SK-N-SH (cell line): ENCODE measurements at regions not wholly inside any gene's neighbourhood (a gene's known extent, or its start where the extent isn't known, plus 50 kb on each side); places are given as distances from the start of the nearest gene placed in this dataset.

Source experiments
- CTCF ChIA-PET: fragments of 300-600, 350-600 bp; formaldehyde crosslinking; extraction: SDS; loops from one replicate; lab custom pipeline; 2021; lab: Yijun Ruan, JAX
- POLR2A ChIA-PET: fragments of 350-600 bp; sonication (Branson Sonifier 250); formaldehyde crosslinking; extraction: SDS; loops from one replicate; lab custom pipeline; 2020; ENCODE audit warnings: antibody characterized with exemption, inconsistent platforms; lab: Yijun Ruan, JAX
- DNase-seq: peaks from one replicate; pipeline ENCODE4 v3.0.0; 2012
- H2AFZ ChIP-seq: fragments of 200-600 bp; sonication (generic); 2 replicates; pipeline ENCODE4 v1.8.1; 2016; ENCODE audit warnings: antibody characterized with exemption, mild to moderate bottlenecking, low read depth
- H3F3A ChIP-seq: fragments of 200-600 bp; sonication (generic); replicated peaks from 2 replicates; pipeline ENCODE3; 2016; ENCODE audit warnings: antibody characterized with exemption, mild to moderate bottlenecking; ENCODE audit not compliant: insufficient read depth
- H3K27ac ChIP-seq, 2 experiments: fragments of 200-500 bp in 1 of 2; fragments of 200-600 bp in 1 of 2; sonication (Bioruptor generic) in 1 of 2; sonication (generic), shearing (Covaris generic) in 1 of 2; 2 replicates each; pipeline versions ENCODE4 v1.5.1 to v1.6.1; 2014 to 2016; ENCODE audit warnings: low read depth in 2 of 2, inconsistent platforms in 1 of 2, low read length in 1 of 2, mild to moderate bottlenecking in 1 of 2, mixed read lengths in 1 of 2
- H3K27me3 ChIP-seq: fragments of 200-600 bp; sonication (generic), shearing (Covaris generic); 2 replicates; pipeline ENCODE4 v1.6.1; 2016; ENCODE audit warnings: mixed run types; ENCODE audit not compliant: insufficient read depth
- H3K36me3 ChIP-seq, 2 experiments: fragments of 200-500 bp in 1 of 2; fragments of 200-600 bp in 1 of 2; sonication (Bioruptor generic) in 1 of 2; sonication (generic) in 1 of 2; replicated peaks in 1 of 2; 2 replicates each; pipeline versions ENCODE3 to v1.5.1; 2014 to 2016; ENCODE audit warnings: low read length in 1 of 2, mild to moderate bottlenecking in 1 of 2; ENCODE audit not compliant: insufficient read depth in 2 of 2, control insufficient read depth in 1 of 2
- H3K4me1 ChIP-seq, 2 experiments: fragments of 200-500 bp in 1 of 2; fragments of 200-600 bp in 1 of 2; sonication (Bioruptor generic) in 1 of 2; sonication (generic), shearing (Covaris generic) in 1 of 2; 2 replicates each; pipeline versions ENCODE4 v1.5.1 to v1.6.1; 2014 to 2016; ENCODE audit warnings: low read depth in 1 of 2, low read length in 1 of 2, mixed run types in 1 of 2; ENCODE audit not compliant: insufficient read depth in 2 of 2, control insufficient read depth in 1 of 2
- H3K4me2 ChIP-seq: fragments of 200-600 bp; sonication (generic), shearing (Covaris generic); 2 replicates; pipeline ENCODE4 v1.6.1; 2017; ENCODE audit warnings: mixed run types
- H3K4me3 ChIP-seq, 2 experiments: fragments of 200-500 bp in 1 of 2; fragments of 200-600 bp in 1 of 2; sonication (Bioruptor generic) in 1 of 2; sonication (generic), shearing (Covaris generic) in 1 of 2; 2 replicates each; pipeline versions ENCODE4 v1.5.1 to v1.8.1; 2014 to 2016; ENCODE audit warnings: low read depth in 2 of 2, inconsistent platforms in 1 of 2, low read length in 1 of 2, mild to moderate bottlenecking in 1 of 2, mixed read lengths in 1 of 2, moderate library complexity in 1 of 2
- H3K79me2 ChIP-seq: fragments of 200-600 bp; sonication (generic); 2 replicates; pipeline ENCODE4 v1.8.1; 2017; ENCODE audit warnings: mild to moderate bottlenecking; ENCODE audit not compliant: insufficient read depth
- H3K9ac ChIP-seq: fragments of 200-600 bp; sonication (generic); 2 replicates; pipeline ENCODE4 v1.6.1; 2017; ENCODE audit warnings: mixed run types
- H3K9me2 ChIP-seq: fragments of 200-600 bp; sonication (generic); 2 replicates; pipeline ENCODE4 v1.6.1; 2017; ENCODE audit warnings: mixed run types
- H3K9me3 ChIP-seq: fragments of 200-600 bp; sonication (generic); 2 replicates; pipeline ENCODE4 v1.6.1; 2017; ENCODE audit warnings: mixed run types, mild to moderate bottlenecking, moderate library complexity
- H4K20me1 ChIP-seq: fragments of 200-600 bp; sonication (generic); 2 replicates; pipeline ENCODE4 v1.6.1; 2017; ENCODE audit warnings: mild to moderate bottlenecking, mixed run types; ENCODE audit not compliant: insufficient read depth
- CHD2 ChIP-seq: fragments of 150-350 bp; IDR thresholded peaks from 2 replicates; pipeline ENCODE4 v1.6.1; 2018; ENCODE audit warnings: low read length; ENCODE audit not compliant: partially characterized antibody
- ELF1 ChIP-seq: IDR thresholded peaks from 2 replicates; pipeline ENCODE4 v1.4.0; 2012
- FOSL2 ChIP-seq: IDR thresholded peaks from 2 replicates; pipeline ENCODE4 v1.4.0; 2012; ENCODE audit warnings: low read depth, mild to moderate bottlenecking, moderate library complexity, borderline replicate concordance
- GABPA ChIP-seq: IDR thresholded peaks from 2 replicates; pipeline ENCODE4 v1.4.0; 2012; ENCODE audit warnings: low read depth, mild to moderate bottlenecking
- MXI1 ChIP-seq: IDR thresholded peaks from 2 replicates; pipeline ENCODE4 v1.6.1; 2012; ENCODE audit warnings: mild to moderate bottlenecking, low read depth, low read length, improper control_type of control experiment
- TAF1 ChIP-seq: IDR thresholded peaks from 2 replicates; pipeline ENCODE4 v1.6.1; 2012; ENCODE audit warnings: low read depth, mild to moderate bottlenecking, low read length, moderate library complexity, borderline replicate concordance
- YY1 ChIP-seq: IDR thresholded peaks from 2 replicates; pipeline ENCODE4 v1.4.0; 2012; ENCODE audit warnings: low read depth, mild to moderate bottlenecking
- WGBS: methylation state at CpG from one replicate; pipeline ENCODE4 v1.1.6; 2017; ENCODE audit warnings: low lambda C conversion rate; 5-methylcytosine and 5-hydroxymethylcytosine counted together
- TF ChIP-seq, protein P1 (sequence below): IDR thresholded peaks from 2 replicates; pipeline ENCODE4 v1.4.0; 2012; ENCODE audit warnings: low read depth
- TF ChIP-seq, protein P2 (sequence below): fragments of 150-350 bp; IDR thresholded peaks from 2 replicates; pipeline ENCODE4 v1.6.1; 2017; ENCODE audit warnings: antibody characterized with exemption, low read length, low read depth, borderline replicate concordance
- TF ChIP-seq, protein P3 (sequence below): fragments of 150-350 bp; IDR thresholded peaks from 2 replicates; pipeline ENCODE4 v1.6.1; 2016; ENCODE audit warnings: mild to moderate bottlenecking, low read depth, low read length
- TF ChIP-seq, protein P4 (sequence below): IDR thresholded peaks from 2 replicates; pipeline ENCODE4; 2012

DNA sequence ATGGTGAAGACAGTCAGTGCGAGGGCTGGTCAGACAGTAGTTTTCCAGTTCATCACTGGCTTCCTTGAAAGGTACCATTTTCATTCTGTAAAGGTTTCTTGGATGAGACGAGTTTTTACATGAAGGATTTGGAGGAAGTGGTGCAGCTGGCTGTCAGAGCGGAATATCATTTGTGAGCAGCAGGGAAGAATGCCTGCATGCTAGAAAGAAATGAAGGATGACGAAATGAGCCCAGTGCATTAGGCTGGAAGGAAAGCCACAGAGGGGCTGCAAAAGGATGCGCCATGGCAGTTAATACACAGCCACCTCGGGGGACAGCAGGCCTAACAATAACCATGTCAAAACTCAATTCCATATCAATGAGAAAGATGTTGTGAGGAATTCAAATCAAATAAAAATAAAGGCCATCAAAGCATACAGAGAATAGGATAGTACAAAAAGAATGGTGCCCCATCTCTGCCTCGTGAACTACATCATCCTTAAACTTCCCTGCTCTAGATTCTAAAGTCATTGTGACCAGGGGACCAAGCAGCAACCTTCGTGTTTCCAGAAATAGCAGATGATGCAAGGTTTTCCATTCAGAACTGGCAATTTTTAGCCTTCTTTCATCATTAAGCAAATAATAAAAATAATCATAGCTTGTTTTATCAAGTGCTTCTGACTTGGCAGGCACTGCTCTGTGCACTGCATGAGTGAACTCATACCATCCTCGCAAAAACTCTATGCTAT is 504.2 kb downstream of the RFC3 start:
- TF ChIP-seq, protein P1, sequence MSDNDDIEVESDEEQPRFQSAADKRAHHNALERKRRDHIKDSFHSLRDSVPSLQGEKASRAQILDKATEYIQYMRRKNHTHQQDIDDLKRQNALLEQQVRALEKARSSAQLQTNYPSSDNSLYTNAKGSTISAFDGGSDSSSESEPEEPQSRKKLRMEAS: no peak
- TF ChIP-seq, protein P2, sequence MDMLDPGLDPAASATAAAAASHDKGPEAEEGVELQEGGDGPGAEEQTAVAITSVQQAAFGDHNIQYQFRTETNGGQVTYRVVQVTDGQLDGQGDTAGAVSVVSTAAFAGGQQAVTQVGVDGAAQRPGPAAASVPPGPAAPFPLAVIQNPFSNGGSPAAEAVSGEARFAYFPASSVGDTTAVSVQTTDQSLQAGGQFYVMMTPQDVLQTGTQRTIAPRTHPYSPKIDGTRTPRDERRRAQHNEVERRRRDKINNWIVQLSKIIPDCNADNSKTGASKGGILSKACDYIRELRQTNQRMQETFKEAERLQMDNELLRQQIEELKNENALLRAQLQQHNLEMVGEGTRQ: no peak
- TF ChIP-seq, all 33 proteins: peak for 0
- 70% methylated on average over 9 of the region's 9 CpGs for WGBS
- POLR2A ChIA-PET: no interaction called here

DNA sequence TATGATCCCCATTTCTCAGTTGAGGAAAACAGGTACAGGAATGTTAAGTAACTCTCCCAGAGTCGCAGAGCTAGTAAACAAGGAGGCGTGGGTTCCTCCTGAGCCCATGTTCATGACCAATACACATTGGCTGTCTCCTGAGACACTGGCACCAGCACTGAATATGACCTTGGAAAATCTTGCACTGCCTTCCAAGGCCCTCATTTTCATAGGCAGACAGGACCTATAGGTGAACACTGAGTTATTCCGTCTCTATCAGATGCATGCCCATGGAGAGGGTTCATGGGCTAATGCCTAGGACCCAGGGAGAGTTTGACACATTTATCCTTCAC is 504.8 kb downstream of the RFC3 start:
- no peak overlapping the region for H3K9ac ChIP-seq
- H2AFZ ChIP-seq: no peak overlapping the region
- TF ChIP-seq FOSL2: no peak
- TF ChIP-seq, protein P1: no peak
- no peak for TF ChIP-seq CHD2
- TF ChIP-seq TAF1: no peak
- TF ChIP-seq, protein P3, sequence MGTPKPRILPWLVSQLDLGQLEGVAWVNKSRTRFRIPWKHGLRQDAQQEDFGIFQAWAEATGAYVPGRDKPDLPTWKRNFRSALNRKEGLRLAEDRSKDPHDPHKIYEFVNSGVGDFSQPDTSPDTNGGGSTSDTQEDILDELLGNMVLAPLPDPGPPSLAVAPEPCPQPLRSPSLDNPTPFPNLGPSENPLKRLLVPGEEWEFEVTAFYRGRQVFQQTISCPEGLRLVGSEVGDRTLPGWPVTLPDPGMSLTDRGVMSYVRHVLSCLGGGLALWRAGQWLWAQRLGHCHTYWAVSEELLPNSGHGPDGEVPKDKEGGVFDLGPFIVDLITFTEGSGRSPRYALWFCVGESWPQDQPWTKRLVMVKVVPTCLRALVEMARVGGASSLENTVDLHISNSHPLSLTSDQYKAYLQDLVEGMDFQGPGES: no peak
- TF ChIP-seq MXI1: no peak
- TF ChIP-seq YY1: no peak
- no peak for TF ChIP-seq ELF1
- no peak for TF ChIP-seq GABPA
- TF ChIP-seq, protein P4, sequence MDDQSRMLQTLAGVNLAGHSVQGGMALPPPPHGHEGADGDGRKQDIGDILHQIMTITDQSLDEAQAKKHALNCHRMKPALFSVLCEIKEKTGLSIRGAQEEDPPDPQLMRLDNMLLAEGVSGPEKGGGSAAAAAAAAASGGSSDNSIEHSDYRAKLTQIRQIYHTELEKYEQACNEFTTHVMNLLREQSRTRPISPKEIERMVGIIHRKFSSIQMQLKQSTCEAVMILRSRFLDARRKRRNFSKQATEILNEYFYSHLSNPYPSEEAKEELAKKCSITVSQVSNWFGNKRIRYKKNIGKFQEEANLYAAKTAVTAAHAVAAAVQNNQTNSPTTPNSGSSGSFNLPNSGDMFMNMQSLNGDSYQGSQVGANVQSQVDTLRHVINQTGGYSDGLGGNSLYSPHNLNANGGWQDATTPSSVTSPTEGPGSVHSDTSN: no peak
- TF ChIP-seq, all 33 proteins: peak for 0
- Histone ChIP-seq H3K79me2 (no peaks in the 10 kb centered on the region), H3K9me2 (no peaks in the 10 kb centered on the region; the same call in 1 of the 2 replicates), H3K36me3 (no peaks in the 10 kb centered on the region), H3F3A (no peaks in the 10 kb centered on the region), H3K27me3 (no peaks in the 10 kb centered on the region), H3K27ac (no peak overlapping the region), H3K4me3 (no peak overlapping the region), H3K4me2 (no peak overlapping the region), H3K4me1 (no peaks in the 10 kb centered on the region), H4K20me1 (no peaks in the 10 kb centered on the region), H3K9me3 (no peaks in the 10 kb centered on the region)
- ChIA-PET CTCF (no interaction called here), POLR2A (no interaction called here)
- WGBS: 81% methylated on average over 3 of the region's 3 CpGs
- DNase-seq: no peak

More for the DNA sequence above, 504.2 kb downstream of the RFC3 start:
- H3K27me3 ChIP-seq: no peaks in the 10 kb centered on the region
- H3F3A ChIP-seq: no peaks in the 10 kb centered on the region
- no peak overlapping the region for H3K4me3 ChIP-seq
- CTCF ChIA-PET: interaction anchor here (1.3 kb wide), 1 partner anchor 8 kb away, joined by 3 read pairs; no protein-coding TSS in a partner anchor
- H4K20me1 ChIP-seq: no peaks in the 10 kb centered on the region
- no peak overlapping the region for H3K9ac ChIP-seq
- no peaks in the 10 kb centered on the region for H3K9me3 ChIP-seq
- H3K4me1 ChIP-seq: no peaks in the 10 kb centered on the region
- no peak for DNase-seq
- H3K36me3 ChIP-seq: no peaks in the 10 kb centered on the region
- no peak overlapping the region for H3K4me2 ChIP-seq
- no peaks in the 10 kb centered on the region for H3K79me2 ChIP-seq
- no peak overlapping the region for H2AFZ ChIP-seq
- H3K27ac ChIP-seq: no peak overlapping the region
- no peaks in the 10 kb centered on the region; the same call in 1 of the 2 replicates for H3K9me2 ChIP-seq
